ENCODE measurements at regions not wholly inside any gene's neighbourhood (a gene's known extent, or its start where the extent isn't known, plus 50 kb on each side); places are given as distances from the start of the nearest gene placed in this dataset.

DNA sequence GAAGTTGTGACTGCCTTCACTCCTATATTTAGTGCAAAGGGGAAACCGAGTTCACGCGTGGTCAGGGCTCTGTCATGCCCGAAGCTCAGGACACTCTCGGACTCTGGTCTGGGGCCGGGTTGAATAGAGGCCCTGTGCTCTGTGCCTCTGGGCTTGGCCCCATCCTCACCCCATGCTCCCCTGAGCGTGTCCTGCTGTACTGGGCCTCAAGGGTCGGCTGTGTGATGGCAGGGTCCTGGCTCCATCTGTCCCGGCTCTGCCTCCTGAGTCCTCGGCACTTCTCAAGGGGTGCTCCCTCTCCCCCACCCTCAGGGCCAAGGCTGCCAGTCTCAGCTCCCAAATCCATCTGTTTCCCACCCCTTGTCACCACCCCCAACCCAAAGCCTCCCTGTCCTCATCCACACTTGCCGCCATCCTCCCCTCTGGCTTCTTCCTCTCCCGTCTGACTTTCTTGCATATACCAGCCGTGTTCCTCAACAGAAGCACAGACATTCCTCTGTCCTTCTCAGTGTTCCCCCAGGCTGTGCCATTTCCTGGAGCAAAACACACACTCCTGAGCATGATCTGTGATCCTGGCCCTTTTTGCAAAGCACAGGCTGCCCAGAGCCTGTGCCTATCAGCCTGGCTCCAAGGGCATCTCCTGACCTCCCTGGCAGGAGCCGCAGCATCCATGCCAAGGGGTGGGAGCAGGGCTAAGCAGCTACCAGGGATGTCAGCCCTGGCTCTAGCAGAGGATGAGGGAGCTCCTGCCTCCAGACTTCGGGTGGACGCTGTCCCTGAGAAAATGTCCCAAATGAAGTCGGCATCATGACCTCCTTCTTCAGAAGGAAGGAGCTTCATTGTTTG is 64.2 kb upstream of the OTOS start:
- 70 to 75% methylated on average over 17 of the region's 17 CpGs for WGBS, 2 donors
- ATAC-seq, result no peak
- no peaks in the 10 kb centered on the region for H3K4me1 ChIP-seq
- H3K4me3 ChIP-seq, result no peak overlapping the region
- H3K27ac ChIP-seq, result no peak overlapping the region
- H3K9me3 ChIP-seq, result no peaks in the 10 kb centered on the region
- peak in 1 of 6 donors; percentile 28 for DNase-seq
- TF ChIP-seq, protein P1, sequence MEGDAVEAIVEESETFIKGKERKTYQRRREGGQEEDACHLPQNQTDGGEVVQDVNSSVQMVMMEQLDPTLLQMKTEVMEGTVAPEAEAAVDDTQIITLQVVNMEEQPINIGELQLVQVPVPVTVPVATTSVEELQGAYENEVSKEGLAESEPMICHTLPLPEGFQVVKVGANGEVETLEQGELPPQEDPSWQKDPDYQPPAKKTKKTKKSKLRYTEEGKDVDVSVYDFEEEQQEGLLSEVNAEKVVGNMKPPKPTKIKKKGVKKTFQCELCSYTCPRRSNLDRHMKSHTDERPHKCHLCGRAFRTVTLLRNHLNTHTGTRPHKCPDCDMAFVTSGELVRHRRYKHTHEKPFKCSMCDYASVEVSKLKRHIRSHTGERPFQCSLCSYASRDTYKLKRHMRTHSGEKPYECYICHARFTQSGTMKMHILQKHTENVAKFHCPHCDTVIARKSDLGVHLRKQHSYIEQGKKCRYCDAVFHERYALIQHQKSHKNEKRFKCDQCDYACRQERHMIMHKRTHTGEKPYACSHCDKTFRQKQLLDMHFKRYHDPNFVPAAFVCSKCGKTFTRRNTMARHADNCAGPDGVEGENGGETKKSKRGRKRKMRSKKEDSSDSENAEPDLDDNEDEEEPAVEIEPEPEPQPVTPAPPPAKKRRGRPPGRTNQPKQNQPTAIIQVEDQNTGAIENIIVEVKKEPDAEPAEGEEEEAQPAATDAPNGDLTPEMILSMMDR (IDR thresholded peaks at IDR 0.05), result no peak
- FAIRE-seq, result no peak
- no peaks in the 10 kb centered on the region for H3K27me3 ChIP-seq
- no peaks in the 10 kb centered on the region for H3K36me3 ChIP-seq
- intact Hi-C loops (cut with DNase I), result no loop called here

DNA sequence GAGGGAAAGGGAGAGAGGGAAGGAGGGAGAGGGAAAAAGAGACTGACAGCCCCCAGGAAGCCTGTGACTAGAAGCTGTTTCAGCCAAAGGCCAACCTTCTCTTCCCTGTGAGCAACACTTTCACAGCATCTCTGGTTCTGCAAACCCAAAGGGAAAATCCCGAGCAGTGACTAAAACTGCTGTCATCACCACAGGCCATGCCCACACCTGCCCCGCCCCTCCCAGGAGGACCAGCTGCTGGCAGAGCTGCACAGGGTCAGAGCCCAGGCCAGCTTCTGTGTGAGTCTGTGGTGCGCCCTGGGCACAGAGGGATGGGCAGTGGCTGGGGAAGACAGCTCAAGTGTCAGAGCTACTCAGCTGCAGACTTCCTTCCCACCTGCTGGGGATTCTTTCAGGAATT is 64.9 kb upstream of the OTOS start:
- Histone ChIP-seq H3K27me3 (no peaks in the 10 kb centered on the region), H3K9me3 (no peaks in the 10 kb centered on the region), H3K36me3 (no peaks in the 10 kb centered on the region), H3K4me1 (no peaks in the 10 kb centered on the region), H3K27ac (no peak overlapping the region), H3K4me3 (no peak overlapping the region)
- DNase-seq, result no peak
- WGBS, 2 donors, result 57 to 60% methylated on average over 3 of the region's 3 CpGs
- TF ChIP-seq, protein P1 (IDR thresholded peaks at IDR 0.05), result no peak
- peak in 1 of 4 donors; percentile 52 for ATAC-seq
- intact Hi-C loops (cut with DNase I), result no loop called here
- no peak for FAIRE-seq

DNA sequence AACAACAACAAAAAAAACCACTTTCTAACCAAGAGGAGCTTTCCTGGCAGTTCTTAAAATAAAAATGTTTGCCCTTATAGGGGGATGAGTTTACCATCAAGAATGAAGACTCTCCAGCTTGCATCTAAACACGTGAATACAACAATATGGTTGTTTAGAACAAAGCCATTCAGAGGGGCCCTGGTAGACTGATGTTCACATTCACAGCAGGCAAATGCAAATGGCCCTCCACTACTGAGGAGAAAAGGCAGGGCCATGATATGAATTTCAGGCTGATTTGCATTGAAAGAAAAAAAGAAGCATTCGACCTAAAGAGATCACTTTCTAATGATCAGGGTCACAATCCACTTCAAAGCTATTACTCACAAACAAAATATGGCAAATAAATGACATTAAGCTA is 65.3 kb upstream of the OTOS start:
- intact Hi-C loops (cut with DNase I), result no loop called here
- WGBS, 2 donors, result 39 to 52% methylated on average over 2 of the region's 2 CpGs
- FAIRE-seq (no peak), DNase-seq (no peak), ATAC-seq (no peak)
- no peaks in the 10 kb centered on the region for H3K9me3 ChIP-seq
- TF ChIP-seq, protein P1 (IDR thresholded peaks at IDR 0.05), result no peak
- H3K36me3 ChIP-seq, result no peaks in the 10 kb centered on the region
- no peak overlapping the region for H3K4me3 ChIP-seq
- H3K27ac ChIP-seq, result no peak overlapping the region
- no peaks in the 10 kb centered on the region for H3K27me3 ChIP-seq
- H3K4me1 ChIP-seq, result no peaks in the 10 kb centered on the region

DNA sequence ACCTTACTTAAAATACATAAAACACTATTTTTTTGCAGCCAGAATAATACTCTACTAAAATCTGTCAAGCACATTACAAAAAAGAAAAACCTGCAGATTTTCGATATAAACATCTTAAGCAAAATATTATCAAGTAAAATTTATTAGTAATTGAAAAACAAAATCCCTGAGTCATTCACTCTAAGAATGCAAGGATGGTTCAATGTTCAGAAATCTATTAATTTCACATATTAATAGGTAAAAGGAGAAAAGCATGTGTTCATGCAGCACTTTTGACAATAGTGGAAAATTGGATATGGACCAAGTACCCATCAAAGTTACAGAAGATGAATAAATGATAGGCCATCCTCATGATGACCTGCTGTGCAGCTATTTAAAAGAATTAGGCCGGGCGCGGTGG is 66.2 kb upstream of the OTOS start:
- no peak overlapping the region for H3K27ac ChIP-seq
- H3K4me3 ChIP-seq, result no peak overlapping the region
- intact Hi-C loops (cut with DNase I), result no loop called here
- no peaks in the 10 kb centered on the region for H3K4me1 ChIP-seq
- TF ChIP-seq, protein P1 (IDR thresholded peaks at IDR 0.05), result no peak
- no peaks in the 10 kb centered on the region for H3K9me3 ChIP-seq
- ATAC-seq (no peak), FAIRE-seq (no peak), DNase-seq (no peak)
- WGBS, 2 donors, result 92 to 95% methylated on average over 4 of the region's 4 CpGs
- no peaks in the 10 kb centered on the region for H3K36me3 ChIP-seq
- H3K27me3 ChIP-seq, result no peaks in the 10 kb centered on the region

DNA sequence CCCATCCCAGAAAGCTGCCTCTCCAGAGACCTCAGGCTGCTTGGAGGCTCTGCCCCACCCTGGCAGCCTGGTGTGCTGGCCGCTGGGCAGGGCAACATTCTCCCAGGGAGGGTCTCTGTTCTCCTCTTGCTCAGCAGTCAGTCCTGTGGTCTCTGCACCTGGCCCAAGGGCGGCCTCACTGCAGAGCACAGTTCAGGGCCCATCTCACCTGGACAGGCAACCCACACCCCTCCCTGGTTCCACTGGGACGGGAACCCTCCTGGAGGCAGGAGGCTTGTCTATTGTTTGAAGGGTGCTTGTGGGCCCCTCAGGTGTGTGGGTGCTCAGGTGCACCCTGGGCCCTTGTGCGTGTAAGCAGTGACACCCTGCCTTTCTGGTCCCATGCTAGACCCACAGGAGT is 67.2 kb upstream of the OTOS start:
- Histone ChIP-seq H3K27me3 (no peaks in the 10 kb centered on the region), H3K9me3 (no peaks in the 10 kb centered on the region), H3K27ac (no peak overlapping the region), H3K4me1 (no peaks in the 10 kb centered on the region), H3K36me3 (no peaks in the 10 kb centered on the region), H3K4me3 (no peak overlapping the region)
- TF ChIP-seq, protein P1 (IDR thresholded peaks at IDR 0.05), result no peak
- ATAC-seq, result no peak
- FAIRE-seq, result no peak
- DNase-seq, result peak in 1 of 6 donors; percentile 30
- WGBS, 2 donors, result 91 to 94% methylated on average over 4 of the region's 4 CpGs
- intact Hi-C loops (cut with DNase I), result no loop called here

Measured in pancreas (tissue), 10 donors.